ENCODE measurements at regions not wholly inside any gene's neighbourhood (a gene's known extent, or its start where the extent isn't known, plus 50 kb on each side); places are given as distances from the start of the nearest gene placed in this dataset.

- TF ChIP-seq GATA3 (IDR thresholded peaks at IDR 0.05; ENCODE audit: low read depth, low read length) (no peak), GATA2 (IDR thresholded peaks at IDR 0.05; ENCODE audit: low read depth, low read length) (no peak)
These were observed 109.1 kb downstream of the DACT2 start for GRCh38 chr6:168210239-168211105.

- no peak for TF ChIP-seq GATA3 (IDR thresholded peaks at IDR 0.05; ENCODE audit: low read depth, low read length)
These were observed 110.2 kb downstream of the DACT2 start for GRCh38 chr6:168209420-168209819.

- TF ChIP-seq GATA3 (IDR thresholded peaks at IDR 0.05; ENCODE audit: low read depth, low read length) (no peak), GATA2 (IDR thresholded peaks at IDR 0.05; ENCODE audit: low read depth, low read length) (no peak)
These were observed 110.7 kb downstream of the DACT2 start for GRCh38 chr6:168208854-168209253.

GRCh38 chr6:168208402-168208801, 111.2 kb downstream of the DACT2 start:
- no peak for TF ChIP-seq GATA3 (IDR thresholded peaks at IDR 0.05; ENCODE audit: low read depth, low read length)

DNA sequence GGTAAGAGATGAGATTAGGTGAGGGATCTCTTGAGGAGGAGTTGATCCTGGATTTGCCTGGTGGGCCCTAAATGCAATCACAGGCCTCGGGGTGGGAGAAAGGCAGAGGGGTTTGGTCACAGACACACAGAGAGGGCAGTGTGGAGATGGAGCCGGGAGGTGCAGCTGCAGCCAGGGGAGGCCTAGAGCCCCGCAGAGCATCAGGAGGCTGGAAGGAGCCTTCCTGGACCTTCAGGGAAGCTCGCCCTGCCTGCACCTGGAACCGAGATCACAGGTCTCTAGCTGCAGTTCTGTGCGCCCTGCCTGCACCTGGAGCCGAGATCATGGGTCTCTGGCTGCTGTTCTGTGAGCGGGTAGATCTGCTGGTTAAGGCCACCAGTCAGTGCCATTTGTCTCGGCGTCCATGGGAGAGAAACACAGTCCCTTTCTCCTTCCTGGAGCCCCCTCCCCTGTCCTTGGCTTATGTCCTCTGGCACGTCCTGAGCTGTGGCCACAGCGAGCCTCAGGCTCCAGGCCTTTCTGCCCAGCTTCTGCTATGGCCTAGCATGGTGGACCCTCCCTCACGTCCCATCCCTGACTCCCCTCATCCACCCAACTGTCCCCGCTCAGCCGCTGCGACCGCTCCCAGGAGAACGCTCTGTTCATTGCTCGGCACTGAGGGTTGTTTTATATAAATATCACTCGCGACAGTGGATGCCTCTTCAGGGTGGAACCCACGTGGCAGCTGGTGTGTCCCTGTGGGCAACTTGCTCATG, 112.0 kb downstream of the DACT2 start:
- TF ChIP-seq GATA2 (IDR thresholded peaks at IDR 0.05; ENCODE audit: low read depth, low read length) (no peak), GATA3 (IDR thresholded peaks at IDR 0.05; ENCODE audit: low read depth, low read length) (no peak)

DNA sequence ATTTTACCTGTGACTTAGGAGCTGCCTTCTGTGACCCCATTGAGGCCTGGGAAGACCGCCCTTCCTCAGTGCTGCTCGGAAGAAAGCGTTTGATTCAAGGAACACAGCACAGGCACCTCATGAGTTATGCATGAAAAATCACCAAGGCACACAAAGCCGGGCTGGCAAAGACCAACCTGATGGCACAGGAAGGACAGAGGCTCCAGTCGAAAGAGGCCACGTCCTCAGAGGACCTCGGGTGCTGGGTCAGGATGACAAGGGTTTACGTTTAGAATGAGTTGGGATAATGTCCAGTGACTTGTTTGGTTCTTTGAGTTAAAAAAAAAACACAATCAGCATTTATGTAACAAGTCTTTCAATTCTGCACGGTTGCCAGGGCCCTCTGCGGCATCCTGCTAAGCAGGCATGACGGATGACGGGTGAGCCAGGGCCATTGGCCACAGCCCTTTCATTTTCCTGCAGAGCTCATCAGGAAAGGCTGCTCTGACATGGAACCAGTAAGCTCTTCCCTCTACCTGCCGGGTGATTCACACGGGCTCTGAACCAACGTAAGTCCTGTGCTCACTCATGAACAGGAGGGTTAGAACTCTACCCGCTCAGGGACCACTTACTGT, 112.8 kb downstream of the DACT2 start:
- no peak for TF ChIP-seq GATA2 (IDR thresholded peaks at IDR 0.05; ENCODE audit: low read depth, low read length)
- TF ChIP-seq GATA3 (IDR thresholded peaks at IDR 0.05; ENCODE audit: low read depth, low read length): no peak

DNA sequence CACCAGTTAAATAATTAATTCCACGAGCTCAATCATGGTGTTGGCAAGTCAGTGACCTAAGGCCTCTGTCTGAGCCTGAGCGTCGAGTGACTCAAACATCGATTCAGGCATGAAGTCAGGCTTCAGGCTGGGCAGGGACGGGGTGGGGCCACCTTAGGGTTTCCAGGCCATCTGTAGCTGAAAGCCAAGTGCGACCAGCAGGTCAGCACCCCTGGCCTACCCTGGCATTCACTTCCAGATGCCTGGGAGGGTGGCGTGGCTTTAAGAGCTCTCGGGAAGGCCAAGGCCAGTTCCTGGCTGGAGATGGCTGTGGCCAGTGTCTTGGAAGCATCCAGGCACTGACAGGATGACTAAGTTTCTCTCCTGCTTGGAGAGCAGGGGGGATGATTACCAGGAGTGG, 113.4 kb downstream of the DACT2 start:
- TF ChIP-seq GATA3 (IDR thresholded peaks at IDR 0.05; ENCODE audit: low read depth, low read length) (no peak), GATA2 (IDR thresholded peaks at IDR 0.05; ENCODE audit: low read depth, low read length) (no peak)

DNA sequence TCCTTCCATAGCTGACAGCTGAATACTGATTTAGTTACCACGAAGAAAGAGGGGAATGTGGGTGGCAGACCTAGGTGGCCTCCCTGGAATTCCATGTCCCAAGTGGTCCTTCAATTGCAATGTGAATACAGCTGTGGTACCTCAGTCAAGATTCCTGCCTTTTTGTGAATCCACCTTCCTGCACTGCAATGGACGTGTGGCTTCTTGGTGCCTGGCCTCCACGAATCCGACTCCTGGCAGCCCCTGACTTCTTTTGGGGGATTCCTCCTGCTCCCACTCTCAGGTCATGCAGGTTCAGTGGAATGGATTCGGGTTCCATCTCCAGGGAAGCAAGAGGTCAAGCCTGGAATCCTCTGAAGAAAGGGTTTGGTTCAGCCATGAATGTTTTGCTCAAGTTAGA, 117.8 kb downstream of the DACT2 start:
- no peak for TF ChIP-seq GATA3 (IDR thresholded peaks at IDR 0.05; ENCODE audit: low read depth, low read length)

DNA sequence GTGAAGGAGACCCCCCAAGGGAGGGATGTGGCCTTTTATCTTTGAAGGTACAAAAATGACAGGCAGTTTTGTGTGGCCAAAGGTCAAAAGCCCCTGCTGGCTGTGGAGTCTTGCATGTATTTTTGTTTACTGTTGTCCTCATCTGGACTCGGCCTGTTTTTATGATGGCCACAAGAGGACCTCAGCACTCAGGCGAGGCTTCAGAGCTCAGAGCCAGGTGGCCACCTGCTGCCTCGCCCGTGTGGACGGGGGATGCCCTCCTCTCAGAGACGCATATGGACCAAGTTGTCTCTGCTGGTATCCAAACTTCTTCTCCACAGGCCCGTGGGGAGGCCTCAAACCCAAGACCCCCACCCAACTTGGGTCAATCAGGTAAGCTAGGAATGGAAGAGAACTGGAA, 118.2 kb downstream of the DACT2 start:
- TF ChIP-seq GATA3 (IDR thresholded peaks at IDR 0.05; ENCODE audit: low read depth, low read length): no peak
- no peak for TF ChIP-seq GATA2 (IDR thresholded peaks at IDR 0.05; ENCODE audit: low read depth, low read length)

DNA sequence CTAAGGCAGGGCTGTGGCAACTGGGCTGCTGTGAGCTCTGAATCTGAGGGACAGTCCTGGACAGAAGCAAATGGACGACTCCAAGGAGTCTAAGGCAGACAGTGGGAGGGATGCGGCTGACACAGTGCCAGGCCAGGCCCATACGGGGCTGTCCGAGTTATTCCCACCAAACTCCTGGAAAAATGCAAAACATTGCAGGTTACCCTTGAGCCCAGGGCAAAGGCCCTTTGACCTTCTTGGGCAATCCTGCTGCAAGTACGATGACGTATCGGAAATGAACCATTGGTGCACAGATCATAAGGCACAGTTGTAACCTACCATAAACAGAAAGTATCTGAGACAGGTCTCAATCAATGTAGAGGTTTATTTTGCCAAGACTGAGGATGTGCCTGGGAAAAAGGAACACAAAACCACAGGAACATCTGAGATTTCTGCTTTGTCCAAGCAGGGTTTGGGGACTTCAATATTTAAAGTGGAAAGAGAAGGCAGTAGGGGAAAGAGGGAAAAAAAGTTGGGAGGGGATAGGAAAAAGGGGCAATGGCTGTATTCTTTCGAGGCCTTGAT, 118.9 kb downstream of the DACT2 start:
- no peak for TF ChIP-seq GATA3 (IDR thresholded peaks at IDR 0.05; ENCODE audit: low read depth, low read length)

DNA sequence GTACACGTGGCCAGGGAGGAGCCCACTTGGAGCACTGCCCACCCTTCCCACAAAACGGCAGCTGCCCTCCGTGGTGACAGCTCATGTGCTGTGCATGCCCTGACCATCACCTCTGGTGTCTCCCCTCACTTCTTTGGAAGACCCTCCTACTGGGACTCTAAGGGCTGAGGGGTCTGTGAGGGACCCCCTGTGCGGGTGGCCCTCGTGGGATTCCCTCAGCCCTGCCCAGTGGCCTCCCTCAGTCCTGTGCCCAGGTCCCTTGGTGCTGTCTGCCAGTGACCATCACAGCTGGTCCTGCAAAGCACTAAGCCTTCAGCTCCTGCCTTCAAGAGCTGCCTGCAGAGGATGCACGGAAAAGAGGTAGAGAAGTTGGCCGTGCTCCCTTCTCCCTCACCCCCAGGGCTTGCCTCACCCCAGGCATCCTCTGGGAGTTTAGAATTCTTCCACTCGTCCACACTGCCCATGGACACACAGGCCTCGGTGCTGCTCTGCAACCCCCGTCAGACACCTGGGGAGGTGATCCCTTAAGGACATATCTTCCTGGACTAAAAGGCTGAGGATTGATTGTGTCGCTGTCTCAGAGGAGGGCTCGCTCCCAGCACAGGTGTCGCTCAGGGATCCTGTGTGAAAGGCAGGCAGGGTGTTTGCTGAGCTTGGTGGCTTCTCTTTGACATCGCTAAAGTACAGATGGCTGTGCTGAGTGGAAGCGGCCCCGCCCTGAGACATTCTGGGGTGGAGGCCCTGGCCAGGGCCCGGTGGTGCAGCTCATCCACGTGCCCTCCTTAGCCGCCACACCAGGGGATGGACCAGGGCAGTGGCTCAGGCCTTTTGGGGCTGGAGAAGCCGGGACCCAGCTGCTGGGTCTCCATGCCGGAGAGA, 119.5 kb upstream of the FRMD1 start:
- no peak for TF ChIP-seq GATA2 (IDR thresholded peaks at IDR 0.05; ENCODE audit: low read depth, low read length)
- TF ChIP-seq GATA3 (IDR thresholded peaks at IDR 0.05; ENCODE audit: low read depth, low read length): no peak

DNA sequence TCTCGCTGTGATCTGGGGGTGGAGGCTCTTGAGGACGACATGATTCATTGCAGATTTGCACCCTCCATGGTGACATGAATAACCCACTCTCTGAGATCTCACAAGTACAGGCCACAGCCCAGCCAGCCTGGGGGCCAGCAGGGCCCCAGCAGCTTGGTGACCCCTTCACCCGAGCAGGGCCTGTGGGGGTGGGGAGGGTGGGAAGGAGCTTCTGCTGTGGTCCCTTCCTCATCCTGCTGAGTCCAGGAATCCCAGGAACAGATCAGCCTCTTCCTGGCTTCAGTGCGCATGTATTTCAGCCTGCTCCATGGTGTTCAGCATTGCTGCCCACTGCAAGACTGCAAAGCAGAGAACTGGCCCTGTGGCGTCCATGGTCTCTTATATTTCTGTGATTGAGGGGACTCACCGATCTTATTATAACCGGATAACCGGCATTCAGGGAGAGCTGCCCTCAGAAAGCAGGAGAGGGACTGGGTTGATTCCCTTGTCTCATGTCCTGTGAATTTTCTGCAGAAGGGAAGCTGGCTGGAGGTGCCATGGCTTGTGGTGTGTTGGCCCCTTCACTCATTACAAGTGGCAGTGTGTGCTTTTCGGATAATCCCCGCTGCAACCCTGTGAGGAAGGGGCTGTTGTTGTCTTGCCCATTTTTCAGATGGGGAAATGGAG, 118.8 kb upstream of the FRMD1 start:
- TF ChIP-seq GATA3 (IDR thresholded peaks at IDR 0.05; ENCODE audit: low read depth, low read length): no peak
- no peak for TF ChIP-seq GATA2 (IDR thresholded peaks at IDR 0.05; ENCODE audit: low read depth, low read length)

Data from SH-SY5Y (cell line).